Neural cell (in vitro differentiated cells): ENCODE measurements at regions not wholly inside any gene's neighbourhood (a gene's known extent, or its start where the extent isn't known, plus 50 kb on each side); places are given as distances from the start of the nearest gene placed in this dataset.

Experiments
- H2AFZ ChIP-seq: fragments of 200-600, 300-800 bp; sonication (generic), shearing (Covaris generic); 2 replicates; pipeline ENCODE4 v1.6.0; 2014; ENCODE audit warnings: low read depth, mild to moderate bottlenecking, antibody characterized with exemption, low read length, moderate library complexity
- H3F3A ChIP-seq: fragments of 200-600 bp; shearing (Covaris generic); 2 replicates; pipeline ENCODE4 v1.6.1; 2016; ENCODE audit warnings: mild to moderate bottlenecking, moderate library complexity, mixed read lengths, antibody characterized with exemption, low read length; ENCODE audit not compliant: insufficient read depth, poor library complexity, severe bottlenecking
- H3K27ac ChIP-seq: fragments of 200-600, 300-800 bp; sonication (generic), shearing (Covaris generic); 2 replicates; pipeline ENCODE4 v1.5.1; 2014; ENCODE audit warnings: mild to moderate bottlenecking, low read length, moderate library complexity
- H3K27me3 ChIP-seq: fragments of 300-800, 200-600 bp; sonication (generic), shearing (Covaris generic); 2 replicates; pipeline ENCODE4 v1.6.0; 2014; ENCODE audit warnings: mild to moderate bottlenecking, low read depth, low read length, moderate library complexity; ENCODE audit not compliant: insufficient read depth
- H3K36me3 ChIP-seq: fragments of 300-800, 200-600 bp; sonication (generic), shearing (Covaris generic); 2 replicates; pipeline ENCODE4 v1.5.1; 2014; ENCODE audit warnings: mild to moderate bottlenecking, antibody characterized with exemption, low read length, moderate library complexity; ENCODE audit not compliant: insufficient read depth
- H3K4me2 ChIP-seq: fragments of 300-800, 200-600 bp; sonication (generic), shearing (Covaris generic); 2 replicates; pipeline ENCODE4 v1.6.0; 2014; ENCODE audit warnings: mild to moderate bottlenecking, low read length
- H3K4me3 ChIP-seq: fragments of 300-800, 200-600 bp; sonication (generic), shearing (Covaris generic); 2 replicates; pipeline ENCODE4 v1.5.1; 2014; ENCODE audit warnings: mild to moderate bottlenecking, low read length, moderate library complexity
- H3K79me2 ChIP-seq: fragments of 200-600 bp; shearing (Covaris generic); replicated peaks from 2 replicates; pipeline ENCODE4 v1.6.0; 2014; ENCODE audit warnings: mild to moderate bottlenecking, low read length, moderate library complexity; ENCODE audit not compliant: insufficient read depth
- H3K9ac ChIP-seq: fragments of 300-800, 200-600 bp; sonication (generic), shearing (Covaris generic); 2 replicates; pipeline ENCODE4 v1.6.1; 2016; ENCODE audit warnings: mild to moderate bottlenecking, low read length, mixed read lengths
- H3K9me2 ChIP-seq: fragments of 200-600 bp; shearing (Covaris generic); 2 replicates; pipeline ENCODE4 v1.6.1; 2016; ENCODE audit warnings: mild to moderate bottlenecking, low read length, mixed read lengths; ENCODE audit not compliant: insufficient read depth
- H3K9me3 ChIP-seq: fragments of 200-600, 300-800 bp; sonication (generic), shearing (Covaris generic); 2 replicates; pipeline ENCODE4 v1.6.1; 2016; ENCODE audit warnings: mild to moderate bottlenecking, mixed run types, low read length, moderate library complexity, mixed read lengths
- H4K20me1 ChIP-seq: fragments of 200-600 bp; shearing (Covaris generic); 2 replicates; pipeline ENCODE4 v1.6.1; 2016; ENCODE audit warnings: mild to moderate bottlenecking, mixed run types; ENCODE audit not compliant: insufficient read depth
- EP300 ChIP-seq: fragments of 450-650 bp; conservative IDR thresholded peaks from 2 replicates; pipeline ENCODE4 v1.6.1; 2014; ENCODE audit warnings: antibody characterized with exemption, mild to moderate bottlenecking, moderate library complexity; ENCODE audit not compliant: poor library complexity, severe bottlenecking
- EZH2 ChIP-seq: fragments of 200-600, 300-800 bp; shearing (Covaris generic), sonication (generic); IDR thresholded peaks from 2 replicates; pipeline ENCODE4 v1.6.1; 2014; ENCODE audit warnings: antibody characterized with exemption, low read length, borderline replicate concordance, mild to moderate bottlenecking; ENCODE audit not compliant: insufficient read depth, poor library complexity, severe bottlenecking
- MXI1 ChIP-seq: fragments of 450-650 bp; conservative IDR thresholded peaks from 2 replicates; pipeline ENCODE4 v1.6.1; 2014; ENCODE audit warnings: antibody characterized with exemption, mild to moderate bottlenecking; ENCODE audit not compliant: poor library complexity, severe bottlenecking
- POLR2AphosphoS5 ChIP-seq: IDR thresholded peaks from 2 replicates; pipeline ENCODE4 v1.6.1; 2012
- RAD21 ChIP-seq: fragments of 450-650 bp; conservative IDR thresholded peaks from 2 replicates; pipeline ENCODE4 v1.6.1; 2014; ENCODE audit warnings: antibody characterized with exemption, mild to moderate bottlenecking, moderate library complexity
- SMC3 ChIP-seq: fragments of 450-650 bp; conservative IDR thresholded peaks from 2 replicates; pipeline ENCODE4 v1.6.1; 2014; ENCODE audit warnings: antibody characterized with exemption, mild to moderate bottlenecking, moderate library complexity; ENCODE audit not compliant: poor library complexity
- TAF1 ChIP-seq: IDR thresholded peaks from 2 replicates; pipeline ENCODE4 v1.6.1; 2012; ENCODE audit warnings: low read depth
- TF ChIP-seq, protein P1 (sequence below): fragments of 450-650 bp; IDR thresholded peaks from 2 replicates; pipeline ENCODE4 v1.5.1; 2014; ENCODE audit warnings: antibody characterized with exemption, mild to moderate bottlenecking, moderate library complexity; ENCODE audit not compliant: poor library complexity, severe bottlenecking
- TF ChIP-seq, protein P2 (sequence below): IDR thresholded peaks from 2 replicates; pipeline ENCODE4 v1.6.1; 2012; ENCODE audit warnings: borderline replicate concordance

DNA sequence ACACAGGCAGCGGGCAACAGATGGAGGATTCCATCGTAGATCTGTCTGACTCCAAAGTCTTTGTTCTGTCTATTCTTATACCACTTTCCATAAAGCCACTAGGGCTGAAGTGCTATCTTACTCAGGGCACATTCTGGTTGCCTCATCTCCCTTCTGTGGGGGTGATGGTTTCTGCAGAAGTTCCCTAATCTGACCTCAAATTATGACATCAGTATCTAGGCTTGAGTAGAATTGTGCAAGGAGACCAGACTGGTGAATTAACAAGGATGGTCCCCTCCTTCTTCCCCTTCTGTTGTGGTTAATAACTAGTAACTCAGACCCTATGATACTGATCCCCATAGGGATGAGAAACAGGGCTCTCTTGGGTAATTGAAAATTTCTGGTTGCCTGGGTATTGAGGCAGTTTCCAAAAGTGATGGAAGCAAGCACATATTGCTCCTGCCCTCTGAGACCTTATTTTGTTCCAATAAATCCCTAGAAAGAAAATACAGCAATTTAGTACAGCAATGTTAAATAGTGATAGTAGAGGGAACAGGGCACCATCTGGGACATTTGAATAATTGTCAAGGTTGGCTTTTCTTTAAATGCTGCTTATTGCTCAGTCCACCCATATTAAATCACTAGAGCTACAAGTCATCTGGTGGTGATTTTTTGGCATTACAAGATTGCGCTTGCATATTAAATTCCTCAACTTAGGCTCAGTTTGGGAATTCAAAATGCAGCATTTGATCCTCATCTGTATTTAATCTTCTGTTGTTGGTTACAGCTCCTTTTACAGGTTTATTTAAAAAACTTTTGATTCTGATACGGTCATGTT is 57.3 kb upstream of the AP1S2 start:
- Histone ChIP-seq H3K4me3 (no peak overlapping the region), H3K9me3 (no peaks in the 10 kb centered on the region), H2AFZ (no peak overlapping the region), H3K79me2 (no peaks in the 10 kb centered on the region), H3K9ac (no peak overlapping the region), H4K20me1 (no peaks in the 10 kb centered on the region), H3F3A (no peaks in the 10 kb centered on the region), H3K27me3 (no peaks in the 10 kb centered on the region), H3K4me2 (no peak overlapping the region), H3K36me3 (no peaks in the 10 kb centered on the region), H3K9me2 (no peaks in the 10 kb centered on the region), H3K27ac (no peak overlapping the region)
- no peak for TF ChIP-seq EP300
- TF ChIP-seq EZH2: no peak
- TF ChIP-seq, protein P1, sequence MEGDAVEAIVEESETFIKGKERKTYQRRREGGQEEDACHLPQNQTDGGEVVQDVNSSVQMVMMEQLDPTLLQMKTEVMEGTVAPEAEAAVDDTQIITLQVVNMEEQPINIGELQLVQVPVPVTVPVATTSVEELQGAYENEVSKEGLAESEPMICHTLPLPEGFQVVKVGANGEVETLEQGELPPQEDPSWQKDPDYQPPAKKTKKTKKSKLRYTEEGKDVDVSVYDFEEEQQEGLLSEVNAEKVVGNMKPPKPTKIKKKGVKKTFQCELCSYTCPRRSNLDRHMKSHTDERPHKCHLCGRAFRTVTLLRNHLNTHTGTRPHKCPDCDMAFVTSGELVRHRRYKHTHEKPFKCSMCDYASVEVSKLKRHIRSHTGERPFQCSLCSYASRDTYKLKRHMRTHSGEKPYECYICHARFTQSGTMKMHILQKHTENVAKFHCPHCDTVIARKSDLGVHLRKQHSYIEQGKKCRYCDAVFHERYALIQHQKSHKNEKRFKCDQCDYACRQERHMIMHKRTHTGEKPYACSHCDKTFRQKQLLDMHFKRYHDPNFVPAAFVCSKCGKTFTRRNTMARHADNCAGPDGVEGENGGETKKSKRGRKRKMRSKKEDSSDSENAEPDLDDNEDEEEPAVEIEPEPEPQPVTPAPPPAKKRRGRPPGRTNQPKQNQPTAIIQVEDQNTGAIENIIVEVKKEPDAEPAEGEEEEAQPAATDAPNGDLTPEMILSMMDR: no peak
- no peak for TF ChIP-seq RAD21
- TF ChIP-seq POLR2AphosphoS5: no peak
- TF ChIP-seq, protein P2, sequence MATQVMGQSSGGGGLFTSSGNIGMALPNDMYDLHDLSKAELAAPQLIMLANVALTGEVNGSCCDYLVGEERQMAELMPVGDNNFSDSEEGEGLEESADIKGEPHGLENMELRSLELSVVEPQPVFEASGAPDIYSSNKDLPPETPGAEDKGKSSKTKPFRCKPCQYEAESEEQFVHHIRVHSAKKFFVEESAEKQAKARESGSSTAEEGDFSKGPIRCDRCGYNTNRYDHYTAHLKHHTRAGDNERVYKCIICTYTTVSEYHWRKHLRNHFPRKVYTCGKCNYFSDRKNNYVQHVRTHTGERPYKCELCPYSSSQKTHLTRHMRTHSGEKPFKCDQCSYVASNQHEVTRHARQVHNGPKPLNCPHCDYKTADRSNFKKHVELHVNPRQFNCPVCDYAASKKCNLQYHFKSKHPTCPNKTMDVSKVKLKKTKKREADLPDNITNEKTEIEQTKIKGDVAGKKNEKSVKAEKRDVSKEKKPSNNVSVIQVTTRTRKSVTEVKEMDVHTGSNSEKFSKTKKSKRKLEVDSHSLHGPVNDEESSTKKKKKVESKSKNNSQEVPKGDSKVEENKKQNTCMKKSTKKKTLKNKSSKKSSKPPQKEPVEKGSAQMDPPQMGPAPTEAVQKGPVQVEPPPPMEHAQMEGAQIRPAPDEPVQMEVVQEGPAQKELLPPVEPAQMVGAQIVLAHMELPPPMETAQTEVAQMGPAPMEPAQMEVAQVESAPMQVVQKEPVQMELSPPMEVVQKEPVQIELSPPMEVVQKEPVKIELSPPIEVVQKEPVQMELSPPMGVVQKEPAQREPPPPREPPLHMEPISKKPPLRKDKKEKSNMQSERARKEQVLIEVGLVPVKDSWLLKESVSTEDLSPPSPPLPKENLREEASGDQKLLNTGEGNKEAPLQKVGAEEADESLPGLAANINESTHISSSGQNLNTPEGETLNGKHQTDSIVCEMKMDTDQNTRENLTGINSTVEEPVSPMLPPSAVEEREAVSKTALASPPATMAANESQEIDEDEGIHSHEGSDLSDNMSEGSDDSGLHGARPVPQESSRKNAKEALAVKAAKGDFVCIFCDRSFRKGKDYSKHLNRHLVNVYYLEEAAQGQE: no peak
- TF ChIP-seq SMC3: no peak
- TF ChIP-seq TAF1: no peak
- no peak for TF ChIP-seq MXI1

DNA sequence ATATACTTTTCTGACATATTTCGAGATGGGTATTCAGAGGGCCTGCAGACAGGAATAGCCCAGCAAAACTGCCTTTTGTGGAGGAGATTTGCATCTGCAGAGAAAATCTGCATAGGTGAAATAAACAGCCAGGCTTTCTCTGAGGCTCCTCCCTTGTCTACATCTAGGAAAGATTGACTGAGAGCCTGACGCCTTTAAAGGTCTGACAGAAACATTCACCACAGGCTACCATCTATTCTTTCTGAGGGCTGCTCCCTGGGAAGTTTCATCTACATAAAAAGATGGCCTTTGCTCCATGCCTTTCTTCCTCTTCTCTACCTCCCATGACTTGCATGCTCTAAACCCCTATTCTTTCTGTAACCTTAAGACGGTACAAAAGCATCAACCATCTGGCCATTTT is 55.0 kb upstream of the AP1S2 start:
- no peaks in the 10 kb centered on the region for H3K9me2 ChIP-seq
- no peak overlapping the region for H3K9ac ChIP-seq
- H3K9me3 ChIP-seq: no peaks in the 10 kb centered on the region
- no peak overlapping the region for H3K27ac ChIP-seq
- no peaks in the 10 kb centered on the region for H3F3A ChIP-seq
- no peaks in the 10 kb centered on the region for H3K27me3 ChIP-seq
- H3K4me2 ChIP-seq: no peak overlapping the region
- no peak overlapping the region for H2AFZ ChIP-seq
- H3K4me3 ChIP-seq: no peak overlapping the region
- no peaks in the 10 kb centered on the region for H3K79me2 ChIP-seq
- TF ChIP-seq, protein P1: no peak
- TF ChIP-seq EZH2 (no peak), EP300 (no peak), TAF1 (no peak), SMC3 (no peak), POLR2AphosphoS5 (no peak), RAD21 (no peak), MXI1 (no peak)
- TF ChIP-seq, protein P2: no peak
- no peaks in the 10 kb centered on the region for H3K36me3 ChIP-seq
- no peaks in the 10 kb centered on the region for H4K20me1 ChIP-seq
